Lower leg skin (tissue), 4 donors: ENCODE measurements at regions not wholly inside any gene's neighbourhood (a gene's known extent, or its start where the extent isn't known, plus 50 kb on each side); places are given as distances from the start of the nearest gene placed in this dataset.

Experiments used
- DNase-seq, 2 donors: peaks; one replicate each; pipeline ENCODE4 v3.0.0-alpha.2; 2019; ENCODE audit warnings: low spot score in 2 of 2
- H3K4me3 ChIP-seq: fragments of 200-600 bp; sonication (generic); 2 replicates; pipeline ENCODE4 v1.5.1; 2017; ENCODE audit warnings: mild to moderate bottlenecking, low read depth; ENCODE audit not compliant: poor library complexity, severe bottlenecking
- CTCF ChIP-seq, 3 donors: fragments of 450-650 bp; IDR thresholded peaks; one replicate each; pipeline ENCODE4 v1.5.1; 2016; ENCODE audit warnings: antibody characterized with exemption in 3 of 3, mild to moderate bottlenecking in 3 of 3, moderate library complexity in 2 of 3
- POLR2A ChIP-seq, 2 donors: fragments of 450-650 bp; IDR thresholded peaks; one replicate each; pipeline ENCODE4 v1.6.1; 2016 to 2017; ENCODE audit warnings: antibody characterized with exemption in 2 of 2, mild to moderate bottlenecking in 1 of 2, moderate library complexity in 1 of 2
- WGBS, 2 donors: methylation state at CpG; one replicate each; pipeline ENCODE4 v1.1.5; 2018; 5-methylcytosine and 5-hydroxymethylcytosine counted together
- intact Hi-C: fragments of 100-400 bp; cut with DNase I; formaldehyde crosslinking; loops from one replicate; pipeline ENCODE4 v1.15.0; 2023; ENCODE audit warnings: low total_unique reads

- DNase-seq: no peak
- no peak overlapping the region for H3K4me3 ChIP-seq
- 18 to 30% methylated on average over 2 of the region's 2 CpGs for WGBS, 2 donors
- TF ChIP-seq CTCF (IDR thresholded peaks at IDR 0.05) (no peak), POLR2A (IDR thresholded peaks at IDR 0.05) (no peak)
- intact Hi-C loops: no loop called here
Observed at GRCh38 chr12:92248977-92249376, 103.3 kb upstream of the BTG1 start.

GRCh38 chr12:92244036-92244435, 98.4 kb upstream of the BTG1 start:
- no peak overlapping the region for H3K4me3 ChIP-seq
- DNase-seq: peak in 1 of 2 donors; percentile 59
- 41 to 52% methylated on average over 3 of the region's 3 CpGs for WGBS, 2 donors
- TF ChIP-seq CTCF (IDR thresholded peaks at IDR 0.05) (no peak), POLR2A (IDR thresholded peaks at IDR 0.05) (no peak)
- intact Hi-C loops: no loop called here

GRCh38 chr12:92242907-92243306, 97.3 kb upstream of the BTG1 start:
- DNase-seq: no peak
- 80 to 92% methylated on average over 3 of the region's 3 CpGs for WGBS, 2 donors
- intact Hi-C loops: no loop called here
- TF ChIP-seq POLR2A (IDR thresholded peaks at IDR 0.05) (no peak), CTCF (IDR thresholded peaks at IDR 0.05) (no peak)
- H3K4me3 ChIP-seq: no peak overlapping the region

- intact Hi-C loops: no loop called here
- H3K4me3 ChIP-seq: no peak overlapping the region
- no peak for DNase-seq
- TF ChIP-seq POLR2A (IDR thresholded peaks at IDR 0.05): no peak
- no peak for TF ChIP-seq CTCF (IDR thresholded peaks at IDR 0.05)
- 81 to 88% methylated on average over 6 of the region's 6 CpGs for WGBS, 2 donors
Observed at GRCh38 chr12:92237762-92238523, 92.3 kb upstream of the BTG1 start.

GRCh38 chr12:92237262-92237661, 91.6 kb upstream of the BTG1 start:
- TF ChIP-seq POLR2A (IDR thresholded peaks at IDR 0.05) (no peak), CTCF (IDR thresholded peaks at IDR 0.05) (no peak)
- no peak for DNase-seq
- 90 to 97% methylated on average over 1 of the region's 1 CpG for WGBS, 2 donors
- no peak overlapping the region for H3K4me3 ChIP-seq
- intact Hi-C loops: no loop called here
